CD4-positive, alpha-beta memory T cell (primary cell): ENCODE measurements at regions not wholly inside any gene's neighbourhood (a gene's known extent, or its start where the extent isn't known, plus 50 kb on each side); places are given as distances from the start of the nearest gene placed in this dataset.

Experiments
- CTCF ChIA-PET: fragments of 350-600 bp; sonication (Branson Sonifier 250); formaldehyde crosslinking; loops from one replicate; lab custom pipeline; 2021; ENCODE audit warnings: inconsistent platforms; ENCODE audit not compliant: partially characterized antibody; lab: Charles Lee
- POLR2A ChIA-PET: fragments of 350-600 bp; sonication (Branson Sonifier 250); formaldehyde crosslinking; loops from one replicate; lab custom pipeline; 2021; ENCODE audit not compliant: partially characterized antibody; lab: Charles Lee
- DNase-seq, 5 donors: peaks; one replicate each; pipeline versions ENCODE4 v3.0.0 to v3.0.0-alpha.2; 2020 to 2022; ENCODE audit warnings: mixed read lengths in 1 of 5
- H3K27ac ChIP-seq: one replicate; pipeline ENCODE4 v1.7.0; 2013; ENCODE audit warnings: low read depth, low read length
- H3K27me3 ChIP-seq: 2 replicates; pipeline ENCODE4 v1.7.0; 2013; ENCODE audit warnings: mild to moderate bottlenecking, low read length, moderate library complexity; ENCODE audit not compliant: insufficient read depth
- H3K36me3 ChIP-seq: 2 replicates; pipeline ENCODE4 v1.7.0; 2013; ENCODE audit warnings: mild to moderate bottlenecking, low read length, moderate library complexity; ENCODE audit not compliant: insufficient read depth
- H3K4me1 ChIP-seq: 2 replicates; pipeline ENCODE4 v1.7.0; 2013; ENCODE audit warnings: mild to moderate bottlenecking, low read length, moderate library complexity; ENCODE audit not compliant: insufficient read depth
- H3K4me3 ChIP-seq, 2 donors: one replicate each; pipeline ENCODE4 v1.7.0; 2013; ENCODE audit warnings: low read length in 2 of 2, mild to moderate bottlenecking in 1 of 2
- H3K9me3 ChIP-seq, 2 donors: one replicate each; pipeline ENCODE4 v1.7.0; 2013; ENCODE audit warnings: low read length in 2 of 2, control low read depth in 1 of 2; ENCODE audit not compliant: control insufficient read depth in 1 of 2
- H3K27ac Mint-ChIP-seq, 7 donors: one replicate each; pipeline ENCODE4 v1.8.0; 2020 to 2021; ENCODE audit warnings: mixed read lengths in 7 of 7, mild to moderate bottlenecking in 6 of 7, inconsistent platforms in 3 of 7, moderate library complexity in 3 of 7
- H3K27me3 Mint-ChIP-seq, 2 donors: one replicate each; pipeline ENCODE4 v1.8.0; 2020 to 2021; ENCODE audit warnings: mixed read lengths in 2 of 2
- H3K36me3 Mint-ChIP-seq, 2 donors: one replicate each; pipeline ENCODE4 v1.8.0; 2020 to 2021; ENCODE audit warnings: mixed read lengths in 2 of 2, inconsistent platforms in 1 of 2, mild to moderate bottlenecking in 1 of 2
- H3K4me1 Mint-ChIP-seq, 4 donors: one replicate each; pipeline ENCODE4 v1.8.0; 2020 to 2021; ENCODE audit warnings: mixed read lengths in 4 of 4, mild to moderate bottlenecking in 1 of 4
- H3K4me3 Mint-ChIP-seq, 8 donors: one replicate each; pipeline ENCODE4 v1.8.0; 2020 to 2021; ENCODE audit warnings: mixed read lengths in 8 of 8, mild to moderate bottlenecking in 7 of 8, moderate library complexity in 6 of 8, inconsistent platforms in 3 of 8
- H3K9me3 Mint-ChIP-seq, 8 donors: one replicate each; pipeline ENCODE4 v1.8.0; 2020 to 2021; ENCODE audit warnings: mixed read lengths in 8 of 8, mild to moderate bottlenecking in 5 of 8, inconsistent platforms in 3 of 8, moderate library complexity in 1 of 8
- intact Hi-C: fragments of 100-400 bp; cut with micrococcal nuclease; formaldehyde crosslinking; loops from one replicate; pipeline ENCODE4 v1.15.1; 2023

GRCh38 chr3:105944721-105945120 is 75.9 kb upstream of the CBLB start:
- DNase-seq, result no peak
- no peaks in the 10 kb centered on the region for H3K27me3 ChIP-seq
- CTCF ChIA-PET, result interaction anchor here (1.2 kb wide), 1 partner anchor 10 kb away, joined by 3 read pairs; no protein-coding TSS in a partner anchor
- no peak overlapping the region for H3K27ac ChIP-seq
- Mint-ChIP-seq H3K36me3 (no peaks in the 10 kb centered on the region), H3K4me1 (no peaks in the 10 kb centered on the region), H3K27me3 (no peaks in the 10 kb centered on the region), H3K4me3 (no peak overlapping the region), H3K27ac (no peak overlapping the region), H3K9me3 (no peaks in the 10 kb centered on the region)
- H3K4me1 ChIP-seq, result no peaks in the 10 kb centered on the region
- POLR2A ChIA-PET, result no interaction called here
- no peak overlapping the region for H3K4me3 ChIP-seq
- no peaks in the 10 kb centered on the region for H3K36me3 ChIP-seq
- intact Hi-C loops, result no loop called here
- H3K9me3 ChIP-seq, result no peaks in the 10 kb centered on the region

- no peaks in the 10 kb centered on the region for H3K27me3 Mint-ChIP-seq
- no peaks in the 10 kb centered on the region for H3K36me3 ChIP-seq
- CTCF ChIA-PET, result no interaction called here
- H3K4me1 Mint-ChIP-seq, result no peaks in the 10 kb centered on the region
- no peaks in the 10 kb centered on the region for H3K9me3 ChIP-seq
- no peak overlapping the region for H3K4me3 Mint-ChIP-seq
- no peak overlapping the region for H3K27ac ChIP-seq
- no peak for DNase-seq
- H3K36me3 Mint-ChIP-seq, result no peaks in the 10 kb centered on the region
- POLR2A ChIA-PET, result no interaction called here
- intact Hi-C loops, result no loop called here
- H3K9me3 Mint-ChIP-seq, result no peaks in the 10 kb centered on the region
- no peaks in the 10 kb centered on the region for H3K27me3 ChIP-seq
- H3K4me3 ChIP-seq, result no peak overlapping the region
- H3K27ac Mint-ChIP-seq, result no peak overlapping the region
- no peaks in the 10 kb centered on the region for H3K4me1 ChIP-seq
Observed at GRCh38 chr3:105948101-105948500, 79.3 kb upstream of the CBLB start.

DNA sequence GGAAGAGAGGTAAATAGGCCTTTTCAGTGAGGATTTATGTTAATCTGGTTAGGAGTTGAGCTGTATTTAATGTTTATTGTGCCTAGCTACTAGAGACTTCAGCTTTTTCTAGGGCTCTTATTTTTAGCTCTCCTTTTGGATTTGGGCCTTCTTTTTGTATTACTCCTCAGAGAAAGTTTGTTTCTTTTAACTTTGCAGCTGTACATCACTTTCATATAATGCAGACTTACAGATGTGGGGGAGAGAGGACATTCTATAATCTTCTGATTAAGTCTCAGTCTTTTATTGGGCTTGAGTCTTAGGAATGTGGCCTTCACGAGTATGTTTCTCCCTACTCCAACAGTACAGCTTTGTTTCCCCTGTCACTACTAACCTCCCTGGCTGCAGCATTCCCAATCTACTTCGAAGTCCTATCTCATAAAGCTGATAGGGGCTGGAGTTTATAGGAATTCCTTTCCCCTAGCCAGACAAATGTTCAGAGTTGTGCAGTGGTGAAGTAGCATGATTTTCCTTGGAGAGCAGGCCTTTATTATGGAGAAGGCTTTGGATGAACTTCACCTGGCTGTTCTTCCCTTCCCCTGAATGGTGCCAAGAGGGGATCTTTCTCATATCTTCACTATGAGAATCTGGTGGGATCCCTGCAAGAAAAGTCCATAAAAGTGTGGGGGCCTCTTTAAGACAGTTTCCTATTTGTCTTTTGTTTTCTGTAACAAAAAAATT is 82.2 kb upstream of the CBLB start:
- Mint-ChIP-seq H3K27ac (no peak overlapping the region), H3K9me3 (no peaks in the 10 kb centered on the region), H3K4me3 (peak overlapping the region in 1 of 8 donors; percentile 9), H3K27me3 (no peaks in the 10 kb centered on the region), H3K36me3 (no peaks in the 10 kb centered on the region), H3K4me1 (no peaks in the 10 kb centered on the region)
- POLR2A ChIA-PET, result no interaction called here
- Histone ChIP-seq H3K4me1 (no peaks in the 10 kb centered on the region), H3K27me3 (no peaks in the 10 kb centered on the region), H3K4me3 (no peak overlapping the region), H3K36me3 (no peaks in the 10 kb centered on the region), H3K27ac (no peak overlapping the region), H3K9me3 (no peaks in the 10 kb centered on the region)
- CTCF ChIA-PET, result no interaction called here
- no peak for DNase-seq
- intact Hi-C loops, result no loop called here

- CTCF ChIA-PET, result no interaction called here
- no peaks in the 10 kb centered on the region for H3K36me3 Mint-ChIP-seq
- no peak for DNase-seq
- no peaks in the 10 kb centered on the region for H3K27me3 Mint-ChIP-seq
- Histone ChIP-seq H3K4me3 (no peak overlapping the region), H3K27ac (no peak overlapping the region), H3K4me1 (no peaks in the 10 kb centered on the region), H3K36me3 (no peaks in the 10 kb centered on the region), H3K9me3 (no peaks in the 10 kb centered on the region), H3K27me3 (no peaks in the 10 kb centered on the region)
- no peak overlapping the region for H3K4me3 Mint-ChIP-seq
- H3K9me3 Mint-ChIP-seq, result no peaks in the 10 kb centered on the region
- H3K4me1 Mint-ChIP-seq, result no peaks in the 10 kb centered on the region
- H3K27ac Mint-ChIP-seq, result no peak overlapping the region
- POLR2A ChIA-PET, result no interaction called here
- intact Hi-C loops, result no loop called here
Observed at GRCh38 chr3:105953831-105954230, 85.0 kb upstream of the CBLB start.

GRCh38 chr3:105956306-105956705 is 87.5 kb upstream of the CBLB start:
- H3K27me3 Mint-ChIP-seq, result no peaks in the 10 kb centered on the region
- intact Hi-C loops, result no loop called here
- H3K27me3 ChIP-seq, result no peaks in the 10 kb centered on the region
- no peaks in the 10 kb centered on the region for H3K9me3 ChIP-seq
- no peak overlapping the region for H3K27ac Mint-ChIP-seq
- no peak overlapping the region for H3K4me3 Mint-ChIP-seq
- H3K27ac ChIP-seq, result no peak overlapping the region
- no peaks in the 10 kb centered on the region for H3K9me3 Mint-ChIP-seq
- ChIA-PET POLR2A (no interaction called here), CTCF (interaction anchor here (0.8 kb wide), 1 partner anchor 17 kb away, joined by 3 read pairs; no protein-coding TSS in a partner anchor)
- H3K36me3 ChIP-seq, result no peaks in the 10 kb centered on the region
- H3K4me1 ChIP-seq, result no peaks in the 10 kb centered on the region
- H3K4me3 ChIP-seq, result no peak overlapping the region
- peaks cover 0 to 2% (median 0%) of the 10 kb centered on the region in 4 donors for H3K4me1 Mint-ChIP-seq
- no peaks in the 10 kb centered on the region for H3K36me3 Mint-ChIP-seq
- no peak for DNase-seq

- Histone ChIP-seq H3K36me3 (no peaks in the 10 kb centered on the region), H3K9me3 (no peaks in the 10 kb centered on the region), H3K4me3 (no peak overlapping the region), H3K27me3 (no peaks in the 10 kb centered on the region), H3K4me1 (no peaks in the 10 kb centered on the region), H3K27ac (no peak overlapping the region)
- Mint-ChIP-seq H3K4me3 (no peak overlapping the region), H3K9me3 (peaks cover 0 to 2% (median 0%) of the 10 kb centered on the region in 8 donors), H3K27ac (no peak overlapping the region), H3K36me3 (no peaks in the 10 kb centered on the region), H3K4me1 (peaks cover 0 to 2% (median 0%) of the 10 kb centered on the region in 4 donors), H3K27me3 (no peaks in the 10 kb centered on the region)
- POLR2A ChIA-PET, result no interaction called here
- DNase-seq, result no peak
- intact Hi-C loops, result no loop called here
- CTCF ChIA-PET, result no interaction called here
Observed at GRCh38 chr3:105957722-105958121, 88.9 kb upstream of the CBLB start.

- no peak for DNase-seq
- Histone ChIP-seq H3K4me1 (no peaks in the 10 kb centered on the region), H3K9me3 (no peaks in the 10 kb centered on the region), H3K27ac (no peak overlapping the region), H3K4me3 (no peak overlapping the region), H3K36me3 (no peaks in the 10 kb centered on the region), H3K27me3 (no peaks in the 10 kb centered on the region)
- ChIA-PET POLR2A (no interaction called here), CTCF (no interaction called here)
- intact Hi-C loops, result no loop called here
- no peaks in the 10 kb centered on the region for H3K27me3 Mint-ChIP-seq
- peaks cover 0 to 2% (median 0%) of the 10 kb centered on the region in 8 donors for H3K9me3 Mint-ChIP-seq
- peaks cover 0 to 2% (median 0%) of the 10 kb centered on the region in 4 donors for H3K4me1 Mint-ChIP-seq
- peak overlapping the region in 1 of 7 donors; percentile 45 for H3K27ac Mint-ChIP-seq
- H3K36me3 Mint-ChIP-seq, result no peaks in the 10 kb centered on the region
- H3K4me3 Mint-ChIP-seq, result no peak overlapping the region
Observed at GRCh38 chr3:105958237-105959000, 89.6 kb upstream of the CBLB start.
